CD4-positive, alpha-beta T cell (primary cell): ENCODE measurements at regions not wholly inside any gene's neighbourhood (a gene's known extent, or its start where the extent isn't known, plus 50 kb on each side); places are given as distances from the start of the nearest gene placed in this dataset.

Experiments used
- ATAC-seq: fragments of 200-7000 bp; cut with Tn5 transposase; one replicate; pipeline ENCODE4 v1.10.0; 2022; ENCODE audit warnings: mild to moderate bottlenecking; ENCODE audit not compliant: poor library complexity
- CTCF ChIA-PET: fragments of 350-600 bp; sonication (Branson Sonifier 250); formaldehyde crosslinking; loops from one replicate; lab custom pipeline; 2021; ENCODE audit warnings: antibody characterized with exemption, inconsistent platforms; lab: Charles Lee
- POLR2A ChIA-PET: fragments of 350-600 bp; sonication (Branson Sonifier 250); formaldehyde crosslinking; loops from one replicate; lab custom pipeline; 2021; ENCODE audit warnings: antibody characterized with exemption, inconsistent platforms; lab: Charles Lee
- DNase-seq, 14 experiments: peaks; one replicate each; pipeline ENCODE4 v3.0.0-alpha.2; 2013 to 2020; ENCODE audit warnings: mixed read lengths in 2 of 14
- H3K27ac ChIP-seq, 2 donors: one replicate each; pipeline versions ENCODE4 v1.5.1 to v1.7.0; 2013; ENCODE audit warnings: low read length in 2 of 2, low read depth in 1 of 2, mild to moderate bottlenecking in 1 of 2
- H3K27me3 ChIP-seq, 2 experiments: 1 replicate in 1 of 2; 2 replicates in 1 of 2; pipeline versions ENCODE4 v1.6.1 to v1.7.0; 2013; ENCODE audit warnings: low read length in 2 of 2, control low read depth in 1 of 2, mild to moderate bottlenecking in 1 of 2, moderate library complexity in 1 of 2; ENCODE audit not compliant: insufficient read depth in 2 of 2, control insufficient read depth in 1 of 2
- H3K36me3 ChIP-seq: one replicate; pipeline ENCODE4 v1.6.1; 2013; ENCODE audit warnings: low read length, control low read depth; ENCODE audit not compliant: insufficient read depth
- H3K4me1 ChIP-seq: one replicate; pipeline ENCODE4 v1.6.1; 2013; ENCODE audit warnings: low read length, control low read depth; ENCODE audit not compliant: insufficient read depth
- H3K4me3 ChIP-seq: one replicate; pipeline ENCODE4 v1.5.1; 2013; ENCODE audit warnings: mild to moderate bottlenecking, low read length, moderate library complexity
- H3K9me3 ChIP-seq, 2 experiments: 1 replicate in 1 of 2; 2 replicates in 1 of 2; pipeline versions ENCODE4 v1.6.1 to v1.7.0; 2013; ENCODE audit warnings: low read length in 2 of 2, mild to moderate bottlenecking in 2 of 2, control low read depth in 1 of 2, moderate library complexity in 1 of 2; ENCODE audit not compliant: control insufficient read depth in 1 of 2, insufficient read depth in 1 of 2
- H3K27ac Mint-ChIP-seq: one replicate; pipeline ENCODE4 v1.8.0; 2020; ENCODE audit warnings: mixed read lengths
- H3K27me3 Mint-ChIP-seq: one replicate; pipeline ENCODE4 v1.8.0; 2021; ENCODE audit warnings: mixed read lengths
- H3K36me3 Mint-ChIP-seq: one replicate; pipeline ENCODE4 v1.8.0; 2021; ENCODE audit warnings: low read depth, mixed read lengths
- H3K4me1 Mint-ChIP-seq: one replicate; pipeline ENCODE4 v1.8.0; 2021; ENCODE audit warnings: low read depth, mixed read lengths
- H3K4me3 Mint-ChIP-seq: one replicate; pipeline ENCODE4 v1.8.0; 2020; ENCODE audit warnings: mild to moderate bottlenecking, mixed read lengths
- H3K9me3 Mint-ChIP-seq: one replicate; pipeline ENCODE4 v1.8.0; 2020; ENCODE audit warnings: mixed read lengths
- CTCF ChIP-seq: fragments of 200-600 bp; IDR thresholded peaks from one replicate; pipeline ENCODE4 v1.8.0; 2022; ENCODE audit warnings: antibody characterized with exemption, mild to moderate bottlenecking
- intact Hi-C, 2 experiments: fragments of 100-400 bp; cut with DNase I in 1 of 2; cut with micrococcal nuclease in 1 of 2; formaldehyde crosslinking; loops; one replicate each; pipeline versions ENCODE4 v1.15.1 to v1.9.0; 2023 to 2025; cut with DNase I, micrococcal nuclease

DNA sequence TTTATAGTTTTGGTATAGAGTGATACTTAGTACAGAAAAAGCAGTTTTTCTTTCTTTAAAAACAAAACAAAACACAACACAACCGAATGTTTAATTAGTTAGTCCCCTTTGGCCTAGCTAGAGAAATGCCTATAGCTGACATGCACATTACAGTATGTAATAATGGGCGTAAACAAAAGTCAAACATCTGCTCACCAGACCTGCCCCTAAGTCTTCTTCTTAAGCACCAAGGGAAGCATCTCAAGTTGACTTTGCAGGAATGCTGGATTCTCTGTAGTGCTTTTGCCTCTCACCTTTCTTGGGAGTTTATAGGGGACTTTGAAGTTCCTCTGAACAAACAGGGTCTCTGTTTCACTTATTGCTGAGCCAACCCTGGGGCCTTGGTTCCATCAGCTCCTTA is 143.7 kb downstream of the TM2D1 start:
- Histone ChIP-seq H3K9me3 (no peaks in the 10 kb centered on the region), H3K36me3 (no peaks in the 10 kb centered on the region), H3K27ac (no peak overlapping the region), H3K27me3 (peaks cover 7% of the 10 kb centered on the region in 2 experiments), H3K4me1 (no peaks in the 10 kb centered on the region), H3K4me3 (no peak overlapping the region)
- H3K9me3 Mint-ChIP-seq, result no peaks in the 10 kb centered on the region
- CTCF ChIA-PET, result no interaction called here
- no peaks in the 10 kb centered on the region for H3K36me3 Mint-ChIP-seq
- no peak overlapping the region for H3K27ac Mint-ChIP-seq
- H3K4me1 Mint-ChIP-seq, result no peaks in the 10 kb centered on the region
- no peak overlapping the region for H3K4me3 Mint-ChIP-seq
- POLR2A ChIA-PET, result no interaction called here
- intact Hi-C loops, result loop anchor here (10.0 kb wide), 2 partner anchors 606 to 1606 kb away; no protein-coding TSS in a partner anchor
- ATAC-seq, result no peak
- no peak for TF ChIP-seq CTCF
- no peak for DNase-seq
- H3K27me3 Mint-ChIP-seq, result peaks cover 26% of the 10 kb centered on the region

DNA sequence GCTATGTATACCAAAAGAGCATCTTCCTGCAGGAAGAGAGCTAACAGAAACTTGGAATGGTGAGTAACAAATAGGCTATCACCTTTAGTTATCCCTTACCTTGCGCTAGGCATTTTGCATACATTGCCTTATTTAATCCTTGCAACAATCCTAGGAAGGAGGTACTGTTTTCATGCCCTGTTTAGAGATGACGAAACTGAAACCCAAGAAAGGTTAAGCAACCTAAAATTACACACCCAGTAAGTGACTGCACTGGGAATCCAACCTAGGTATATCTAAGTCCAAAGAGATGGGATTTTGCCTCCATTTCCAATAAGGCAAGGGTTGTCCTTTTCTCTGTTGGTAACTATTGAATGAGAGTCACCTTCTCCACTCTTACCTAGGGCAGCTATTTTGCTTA is 144.5 kb downstream of the TM2D1 start:
- Mint-ChIP-seq H3K4me3 (no peak overlapping the region), H3K36me3 (no peaks in the 10 kb centered on the region), H3K27me3 (peaks cover 28% of the 10 kb centered on the region), H3K27ac (no peak overlapping the region), H3K4me1 (no peaks in the 10 kb centered on the region), H3K9me3 (no peaks in the 10 kb centered on the region)
- Histone ChIP-seq H3K27ac (no peak overlapping the region), H3K27me3 (peaks cover 7% of the 10 kb centered on the region in 2 experiments), H3K4me3 (no peak overlapping the region), H3K4me1 (no peaks in the 10 kb centered on the region), H3K36me3 (no peaks in the 10 kb centered on the region), H3K9me3 (no peaks in the 10 kb centered on the region)
- ChIA-PET CTCF (no interaction called here), POLR2A (no interaction called here)
- no peak for TF ChIP-seq CTCF
- ATAC-seq, result no peak
- DNase-seq, result no peak
- intact Hi-C loops, result loop anchor here (10.0 kb wide), 2 partner anchors 606 to 1606 kb away; no protein-coding TSS in a partner anchor

DNA sequence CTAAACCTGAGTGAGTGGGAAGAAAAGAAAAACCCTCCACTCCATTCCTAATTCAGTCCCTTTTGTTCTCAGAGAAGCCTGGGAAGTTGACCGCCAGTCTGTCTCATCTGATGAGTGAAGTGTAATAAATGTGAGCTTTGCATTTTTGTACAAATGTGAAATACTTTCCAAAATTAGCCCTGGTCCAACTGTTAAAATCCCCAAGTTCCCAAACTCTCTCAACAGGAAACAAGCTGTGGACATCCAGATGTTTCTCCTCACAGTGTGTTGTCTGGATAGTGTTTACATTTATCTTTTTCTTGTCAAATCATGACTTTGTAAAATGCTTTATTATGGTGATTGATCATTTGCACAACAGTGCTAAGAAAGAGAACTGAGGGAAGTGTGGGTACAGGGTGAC is 145.1 kb downstream of the TM2D1 start:
- Histone ChIP-seq H3K9me3 (no peaks in the 10 kb centered on the region), H3K4me3 (no peak overlapping the region), H3K27me3 (peaks cover 7% of the 10 kb centered on the region in 2 experiments), H3K36me3 (no peaks in the 10 kb centered on the region), H3K4me1 (no peaks in the 10 kb centered on the region), H3K27ac (no peak overlapping the region)
- ATAC-seq, result no peak
- ChIA-PET POLR2A (no interaction called here), CTCF (no interaction called here)
- no peaks in the 10 kb centered on the region for H3K9me3 Mint-ChIP-seq
- peaks cover 34% of the 10 kb centered on the region for H3K27me3 Mint-ChIP-seq
- no peak overlapping the region for H3K27ac Mint-ChIP-seq
- TF ChIP-seq CTCF, result no peak
- intact Hi-C loops, result loop anchor here (10.0 kb wide), 2 partner anchors 605 to 1605 kb away; no protein-coding TSS in a partner anchor
- no peak overlapping the region for H3K4me3 Mint-ChIP-seq
- DNase-seq, result no peak
- H3K36me3 Mint-ChIP-seq, result no peaks in the 10 kb centered on the region
- H3K4me1 Mint-ChIP-seq, result no peaks in the 10 kb centered on the region
